GM21717 (cell line): ENCODE measurements at regions not wholly inside any gene's neighbourhood (a gene's known extent, or its start where the extent isn't known, plus 50 kb on each side); places are given as distances from the start of the nearest gene placed in this dataset.

Source experiments
- ATAC-seq: cut with Tn5 transposase; IDR thresholded peaks from one replicate; pipeline ENCODE4 v1.9.1; 2021; ENCODE audit warnings: mild to moderate bottlenecking, moderate library complexity; ENCODE audit not compliant: unreplicated experiment

DNA sequence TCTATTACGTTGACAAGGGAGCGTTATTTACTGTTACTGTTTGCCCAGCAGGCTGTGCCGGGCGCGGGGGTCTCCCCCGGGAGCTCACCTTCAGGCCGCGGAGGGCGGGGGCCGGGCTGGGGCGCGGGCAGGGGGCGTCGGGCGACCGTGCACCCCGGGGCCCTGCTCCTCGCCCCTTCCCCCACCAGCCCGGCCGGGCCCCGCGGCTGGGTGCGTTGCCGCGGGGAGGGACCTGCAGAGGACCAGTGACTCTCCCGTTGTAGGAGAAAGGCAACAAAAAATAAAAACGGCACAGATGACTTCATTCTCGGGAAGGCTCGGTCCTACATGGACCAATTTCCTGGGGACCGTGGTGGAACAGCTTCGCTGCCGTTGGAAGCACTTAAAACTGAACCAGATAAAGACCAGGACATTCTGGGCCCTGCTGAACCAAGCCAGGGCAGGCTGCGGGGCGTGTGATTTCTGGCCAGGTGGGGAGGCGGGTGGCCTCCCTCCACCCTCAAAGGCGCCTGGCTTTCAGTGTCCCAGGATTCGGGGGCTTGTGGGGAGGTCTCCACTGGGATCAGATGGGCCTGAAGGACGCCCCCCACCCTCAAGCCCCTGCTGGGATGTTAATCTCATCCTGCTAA, 57.4 kb downstream of the IGLL1 start:
- ATAC-seq = no peak

DNA sequence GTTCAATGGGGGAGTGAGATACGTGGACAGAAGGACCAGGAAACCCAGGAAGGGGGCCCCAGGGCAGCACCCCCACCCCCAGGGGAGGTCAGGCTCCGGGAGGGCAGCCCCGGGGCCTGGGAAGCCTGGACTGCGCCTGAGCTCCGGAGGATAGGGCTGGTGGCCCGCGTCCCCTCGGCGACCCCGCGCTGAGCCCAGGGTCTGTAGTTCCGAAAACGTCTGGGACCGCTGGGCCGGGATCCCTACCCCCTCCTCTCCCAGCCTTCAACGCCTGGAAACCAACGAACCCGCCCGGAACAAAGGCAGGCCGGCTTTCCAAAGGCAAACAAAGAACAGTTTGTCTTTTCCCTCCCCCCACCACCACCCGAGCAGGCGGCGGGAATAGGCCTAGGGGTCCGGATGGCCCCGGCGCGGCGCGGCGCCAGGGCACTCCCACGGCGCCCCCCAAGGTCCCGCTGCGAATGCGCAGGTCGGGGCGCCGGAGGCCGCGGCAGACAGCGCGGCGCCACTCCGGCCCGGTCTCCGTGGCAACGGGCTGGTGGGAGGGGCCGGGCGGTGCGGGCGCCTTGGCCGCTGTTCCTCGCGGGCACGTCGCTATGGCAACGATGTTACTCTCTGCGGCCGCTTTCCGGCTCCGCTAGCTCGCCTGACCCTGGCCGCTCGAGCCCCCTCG, 58.5 kb downstream of the IGLL1 start:
- ATAC-seq = peak; percentile 68

DNA sequence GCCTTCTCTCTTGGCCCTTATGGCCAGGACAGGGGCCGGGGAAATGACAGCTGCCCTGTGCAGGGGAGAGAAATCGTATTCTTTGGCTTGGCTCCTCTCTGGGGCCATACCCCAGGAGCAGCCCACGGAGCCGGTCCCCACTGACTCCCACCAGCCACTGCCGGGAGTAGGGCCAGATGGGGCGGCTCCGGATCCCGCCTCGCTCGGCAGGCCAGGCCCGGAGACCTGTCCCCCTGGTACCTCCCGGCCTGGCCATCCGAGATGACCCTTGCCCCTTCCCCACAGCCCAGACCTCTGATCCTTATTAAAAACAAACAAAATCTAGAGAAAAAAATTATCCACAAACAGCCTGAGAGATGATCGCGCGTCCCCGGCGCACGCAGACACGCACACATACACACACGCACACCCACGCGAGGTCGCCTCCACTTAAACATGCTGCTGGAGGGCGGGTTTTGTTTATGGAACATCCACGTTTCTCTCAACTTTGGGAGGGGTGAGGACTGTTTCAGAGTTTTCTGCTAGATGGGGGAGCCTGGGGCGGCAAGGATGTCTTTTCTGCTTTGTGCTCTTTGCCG, 59.1 kb downstream of the IGLL1 start:
- no peak for ATAC-seq

DNA sequence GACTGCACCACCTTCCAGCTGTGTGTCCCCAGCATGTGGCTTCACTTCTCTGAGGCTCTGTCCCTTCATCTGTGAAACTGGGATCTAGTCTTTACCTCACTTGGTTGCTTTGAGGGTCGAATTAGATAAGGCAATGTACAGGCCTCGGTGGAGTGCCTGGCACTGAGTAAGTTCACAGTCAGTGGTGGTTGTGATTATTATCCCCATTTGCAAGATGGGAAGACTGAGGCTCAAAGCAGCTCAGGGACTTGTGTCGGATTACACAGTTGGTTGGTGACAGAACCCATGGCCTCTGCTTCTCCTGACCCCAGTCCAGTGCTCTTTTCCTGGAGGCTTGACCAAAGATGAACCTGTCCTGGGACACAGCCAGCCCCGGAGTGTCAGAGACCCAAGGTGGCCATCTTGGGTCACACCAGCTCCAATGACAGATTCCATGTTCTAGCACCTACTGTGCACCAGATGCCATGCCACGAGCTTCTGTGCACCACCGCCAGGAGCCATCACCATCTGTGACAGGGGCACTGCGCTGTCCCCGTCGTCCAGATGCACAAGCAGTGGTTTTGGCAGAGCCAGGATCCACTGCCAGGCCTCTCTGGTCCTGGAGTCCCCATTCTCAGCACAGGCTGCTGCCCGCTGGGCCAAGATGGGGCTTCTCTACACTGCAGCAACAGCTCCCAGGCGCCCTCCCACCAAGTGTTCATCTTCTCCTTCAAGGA, 60.5 kb downstream of the IGLL1 start:
- ATAC-seq = no peak

DNA sequence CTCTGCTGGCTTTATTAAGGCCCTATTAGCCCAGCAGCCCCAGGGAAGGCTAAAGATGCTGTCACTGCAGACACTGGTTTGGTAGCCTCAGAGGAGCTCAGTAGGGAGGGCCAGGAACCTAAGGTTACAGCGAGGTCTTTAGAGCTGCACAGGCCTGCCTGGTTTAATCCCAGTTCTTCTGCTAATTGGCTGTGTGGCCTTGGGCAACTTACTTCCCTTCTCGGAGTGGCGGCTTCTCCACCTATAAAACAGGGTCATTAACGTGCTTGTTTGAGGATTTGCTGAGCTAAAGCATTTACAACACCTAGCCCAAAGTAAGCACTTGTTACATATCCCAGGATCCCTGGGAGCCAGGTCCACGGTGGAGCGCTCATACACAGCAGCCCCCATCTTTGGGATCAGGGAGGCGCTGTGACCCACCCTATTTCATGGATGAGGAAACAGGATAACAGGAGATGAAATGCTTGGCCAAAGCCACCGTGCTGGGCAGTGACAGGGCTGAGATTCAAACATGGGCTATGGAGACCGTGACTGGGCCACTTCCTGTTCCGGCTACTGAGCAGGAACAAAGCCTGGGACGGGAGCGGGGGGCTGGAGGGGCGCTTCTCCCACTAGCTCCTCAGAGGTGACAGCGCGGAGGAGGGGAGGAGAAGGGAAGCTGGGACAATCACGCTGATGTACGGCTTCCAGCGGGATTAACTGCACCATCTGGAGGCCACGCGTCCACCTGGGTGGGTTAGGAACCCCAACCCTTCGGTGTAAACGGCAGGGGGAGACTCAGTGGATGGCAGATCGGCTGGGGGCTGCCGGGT, 61.5 kb downstream of the IGLL1 start:
- no peak for ATAC-seq

DNA sequence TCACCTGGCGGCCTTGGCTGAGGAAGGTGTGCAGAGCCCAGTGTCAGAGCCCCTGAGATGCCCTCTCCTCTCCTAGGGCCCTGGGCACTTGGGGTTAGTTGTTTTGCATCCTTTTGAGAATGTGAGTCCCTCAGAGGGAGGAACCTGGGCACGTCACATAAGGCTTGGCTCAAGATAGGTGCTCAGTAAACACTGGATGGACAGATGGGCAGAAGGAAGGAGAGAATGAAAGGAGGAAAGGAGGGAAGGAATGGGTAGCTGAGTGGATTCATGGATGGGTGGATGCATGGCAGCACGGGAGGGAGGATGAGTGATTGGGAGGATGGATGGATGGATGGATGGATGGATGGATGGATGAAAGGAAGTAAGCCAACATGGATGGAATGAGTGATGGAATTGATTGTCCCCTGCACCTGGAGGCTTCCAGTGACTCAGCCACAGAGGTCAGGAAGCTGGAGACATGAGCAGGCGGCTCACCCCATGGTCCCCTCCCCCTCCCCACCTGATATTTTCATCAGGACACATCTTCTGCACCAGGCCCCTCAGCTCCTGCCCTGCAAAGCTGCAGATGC, 62.2 kb downstream of the IGLL1 start:
- no peak for ATAC-seq

DNA sequence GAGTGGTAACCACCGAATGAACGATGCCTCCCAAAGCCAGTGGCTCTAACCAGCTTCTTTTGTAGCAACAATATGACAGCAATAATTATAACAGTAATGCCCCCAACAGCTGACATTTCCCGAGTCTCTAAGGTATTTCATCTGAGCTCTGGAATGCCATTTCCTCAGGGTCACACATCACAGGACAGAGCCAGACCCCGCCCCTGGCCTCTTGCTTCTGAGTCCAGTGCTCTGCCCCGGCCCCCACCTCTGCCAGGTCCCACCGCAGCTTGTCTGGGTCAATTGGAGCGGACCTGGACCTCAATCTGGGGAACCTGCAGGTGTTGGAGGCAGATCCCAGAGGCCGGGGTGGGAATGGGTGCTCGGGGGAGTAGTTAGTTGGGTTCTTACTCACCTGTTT, 63.8 kb downstream of the IGLL1 start:
- no peak for ATAC-seq

DNA sequence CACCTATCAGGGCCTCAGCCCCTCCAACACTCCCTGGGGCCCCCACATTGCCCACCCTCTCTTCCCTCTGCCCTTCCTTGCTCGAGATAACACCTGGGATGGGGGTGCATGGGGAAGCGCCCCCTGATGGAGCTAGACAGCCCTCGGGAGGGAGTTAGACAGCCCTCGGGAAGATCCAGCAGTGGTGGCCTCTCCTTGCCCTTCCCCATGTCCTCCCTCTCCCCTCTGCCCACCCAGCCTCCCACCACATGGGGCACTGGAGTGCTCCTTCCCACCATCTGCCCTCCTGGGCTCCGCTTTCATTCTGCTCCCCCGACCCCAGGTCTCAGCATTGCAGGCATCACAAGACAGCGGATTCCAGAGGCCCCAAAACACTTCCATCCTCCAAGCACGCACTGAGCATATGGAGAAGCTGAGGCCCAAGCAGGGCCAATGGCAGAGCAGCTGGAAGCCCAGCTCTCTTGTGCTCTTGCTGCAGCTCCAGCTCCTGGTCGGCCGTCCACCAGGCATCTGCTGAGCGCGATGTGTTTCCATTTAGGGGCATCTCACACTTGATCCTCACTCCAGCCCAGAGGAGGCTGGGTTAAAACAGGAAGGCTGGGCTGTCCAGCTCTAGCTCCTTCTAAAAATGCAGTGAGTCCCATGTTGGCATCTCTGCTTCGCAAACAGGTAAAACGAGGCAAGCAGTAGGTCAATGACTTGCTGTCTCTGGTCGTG, 65.6 kb downstream of the IGLL1 start:
- no peak for ATAC-seq

DNA sequence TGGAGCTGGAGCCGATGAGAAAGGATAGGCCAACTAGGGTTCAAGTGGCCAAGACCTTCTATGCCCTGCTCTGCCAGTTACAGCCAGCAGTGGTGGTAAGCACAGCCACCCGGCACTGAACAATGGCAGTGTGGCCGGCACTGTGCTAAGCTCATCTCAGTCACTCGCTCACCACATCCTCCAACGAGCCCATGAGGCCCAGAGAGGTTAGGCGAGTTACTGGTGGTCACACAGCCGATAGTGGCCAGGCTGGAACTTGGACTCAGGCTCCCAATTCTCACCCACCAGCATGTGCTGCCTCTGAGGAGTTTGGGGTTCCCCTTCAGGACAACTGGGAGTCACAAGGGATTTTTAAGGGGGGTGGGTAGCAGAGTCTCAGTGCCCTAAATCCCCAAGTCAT, 66.4 kb downstream of the IGLL1 start:
- ATAC-seq = no peak

DNA sequence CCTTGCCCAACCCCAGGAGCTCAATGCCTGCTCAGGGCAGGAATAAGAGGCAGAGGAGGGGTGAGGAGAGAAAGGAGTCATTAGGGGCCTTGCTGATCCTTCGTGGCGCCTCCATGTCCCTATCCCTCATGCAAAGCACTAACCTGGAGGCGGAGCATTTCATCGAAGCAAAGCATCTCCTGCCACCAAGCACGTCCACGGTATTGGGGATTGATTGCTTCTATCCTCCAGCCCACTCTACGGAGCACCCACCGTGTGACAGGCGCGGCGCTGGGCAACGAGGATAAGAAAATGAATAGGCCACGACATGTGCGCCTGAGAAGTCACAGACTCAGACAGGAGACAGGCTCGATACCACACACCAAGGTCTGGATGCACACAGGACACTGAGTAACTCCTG, 67.0 kb downstream of the IGLL1 start:
- no peak for ATAC-seq

DNA sequence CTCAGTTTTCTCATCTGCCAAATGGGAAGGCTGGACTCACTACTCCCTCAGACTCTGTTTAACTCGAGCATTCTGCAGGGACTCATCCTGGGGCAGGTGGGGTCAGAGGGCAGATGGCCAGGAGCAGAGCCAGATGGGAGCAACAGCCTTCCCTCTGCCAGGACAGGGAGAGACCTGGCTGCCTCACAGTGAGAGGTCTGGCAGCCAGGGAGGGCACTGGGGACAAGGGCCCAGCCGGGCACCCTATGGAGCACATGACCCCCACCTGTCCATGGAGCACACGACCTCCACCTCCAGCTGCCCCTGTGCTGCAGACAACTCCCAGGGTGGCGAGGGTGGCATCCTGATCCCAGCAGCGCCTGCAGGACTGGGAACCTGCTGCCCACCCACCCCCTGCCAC, 67.4 kb downstream of the IGLL1 start:
- ATAC-seq = no peak

DNA sequence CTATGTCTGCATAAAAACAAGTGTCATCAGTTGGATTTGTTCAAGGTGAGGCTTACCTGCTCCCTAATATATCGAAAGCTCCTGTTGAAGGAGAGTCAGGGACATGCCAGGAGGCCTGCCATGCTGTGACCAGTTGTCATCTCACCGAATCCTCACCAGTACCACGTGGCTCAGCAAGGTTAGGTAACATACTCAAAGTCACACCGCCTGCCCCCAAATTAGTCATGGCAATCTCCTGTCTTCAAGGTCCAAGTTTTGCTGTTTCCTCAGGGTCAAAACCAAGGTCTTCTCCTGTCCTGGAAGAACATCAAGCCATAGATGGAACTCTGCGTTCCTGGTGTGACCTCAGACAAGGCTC, 67.8 kb downstream of the IGLL1 start:
- no peak for ATAC-seq

DNA sequence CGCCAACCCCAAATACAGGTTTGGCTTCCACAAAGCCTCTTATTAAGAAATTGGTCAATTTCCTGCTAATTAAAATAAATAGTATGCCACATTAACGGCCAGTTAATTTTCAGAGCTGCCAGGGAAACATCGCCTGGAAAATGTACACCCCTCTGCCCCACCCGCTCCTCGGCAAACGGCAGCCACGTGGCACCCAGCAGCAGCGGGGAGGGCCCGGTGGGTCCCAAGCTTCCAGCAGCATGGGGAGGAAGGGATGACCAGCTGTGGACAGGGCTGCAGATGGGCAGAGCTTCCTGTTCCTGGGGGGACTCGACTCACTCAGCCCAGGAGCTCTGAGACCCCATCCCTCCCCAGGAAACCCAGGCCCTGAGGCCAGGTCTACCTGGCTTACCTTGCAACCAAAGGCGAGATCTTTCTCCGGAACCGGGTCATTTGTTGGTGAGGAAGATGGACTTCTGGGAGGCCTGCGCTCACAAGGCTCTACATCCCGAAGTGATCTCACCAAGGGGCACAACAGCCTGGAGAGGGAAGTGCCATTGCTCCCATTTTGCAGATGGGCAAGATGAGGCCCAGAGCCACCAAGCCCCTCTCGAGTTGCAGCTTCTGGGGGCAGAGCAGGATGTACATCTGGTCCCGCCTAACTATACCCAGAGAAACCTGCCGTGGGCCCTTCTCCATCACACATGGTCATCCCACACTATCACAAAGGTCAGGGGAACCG, 68.3 kb downstream of the IGLL1 start:
- no peak for ATAC-seq

DNA sequence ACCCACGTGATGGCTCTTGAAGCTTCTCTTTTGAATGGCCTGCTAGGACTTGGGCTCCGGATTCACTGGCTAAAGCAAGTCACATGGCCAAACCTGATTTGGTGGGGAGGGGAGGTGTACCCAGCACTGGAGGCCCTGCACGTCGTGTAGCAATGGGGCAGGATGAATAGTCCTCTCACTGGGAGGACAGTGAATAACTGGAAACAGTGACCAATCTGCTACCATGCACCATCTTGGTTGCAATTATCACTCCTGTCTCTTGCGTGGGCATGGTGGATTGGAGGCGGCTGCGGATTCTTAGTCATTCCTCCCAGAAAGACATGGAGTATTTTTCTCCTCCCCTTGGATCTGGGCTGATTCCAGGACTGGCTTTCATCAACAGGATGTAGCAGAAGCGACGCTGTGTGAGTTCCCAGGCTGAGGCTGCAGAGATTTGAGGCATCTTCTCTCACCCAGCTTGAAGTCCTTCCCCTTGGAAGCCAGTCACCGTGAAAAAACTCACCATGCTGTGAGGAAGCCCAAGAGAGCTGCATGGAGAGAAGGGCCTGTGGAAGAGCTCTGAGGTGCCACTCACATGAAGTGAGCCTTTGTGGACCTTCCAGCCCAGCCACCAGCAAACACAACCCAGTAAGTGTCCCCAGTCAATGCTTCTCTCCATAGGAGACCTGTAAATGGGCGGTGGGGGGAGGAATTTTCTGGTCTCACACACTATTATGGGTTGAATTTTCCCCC, 70.4 kb downstream of the IGLL1 start:
- no peak for ATAC-seq

DNA sequence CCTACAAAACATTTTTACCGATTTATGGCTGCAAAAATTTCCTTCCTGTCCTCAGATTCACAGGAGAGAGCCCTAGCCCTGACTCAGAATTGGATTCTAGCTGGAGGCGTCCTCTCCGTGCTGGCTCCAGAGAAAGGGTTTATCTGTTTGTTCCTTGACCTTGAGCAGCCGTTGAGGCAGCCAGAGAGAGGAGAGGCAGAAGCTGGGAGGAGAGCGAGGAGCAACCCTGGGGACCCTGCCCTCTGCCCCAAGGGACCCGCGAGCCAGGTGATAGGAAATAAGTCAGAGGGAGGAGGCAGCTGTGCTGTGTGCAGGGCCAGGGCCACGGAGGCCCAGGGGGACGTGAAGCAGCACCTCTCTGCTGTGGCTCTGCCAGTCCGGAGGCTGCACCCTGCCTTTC, 75.6 kb downstream of the IGLL1 start:
- ATAC-seq = no peak

DNA sequence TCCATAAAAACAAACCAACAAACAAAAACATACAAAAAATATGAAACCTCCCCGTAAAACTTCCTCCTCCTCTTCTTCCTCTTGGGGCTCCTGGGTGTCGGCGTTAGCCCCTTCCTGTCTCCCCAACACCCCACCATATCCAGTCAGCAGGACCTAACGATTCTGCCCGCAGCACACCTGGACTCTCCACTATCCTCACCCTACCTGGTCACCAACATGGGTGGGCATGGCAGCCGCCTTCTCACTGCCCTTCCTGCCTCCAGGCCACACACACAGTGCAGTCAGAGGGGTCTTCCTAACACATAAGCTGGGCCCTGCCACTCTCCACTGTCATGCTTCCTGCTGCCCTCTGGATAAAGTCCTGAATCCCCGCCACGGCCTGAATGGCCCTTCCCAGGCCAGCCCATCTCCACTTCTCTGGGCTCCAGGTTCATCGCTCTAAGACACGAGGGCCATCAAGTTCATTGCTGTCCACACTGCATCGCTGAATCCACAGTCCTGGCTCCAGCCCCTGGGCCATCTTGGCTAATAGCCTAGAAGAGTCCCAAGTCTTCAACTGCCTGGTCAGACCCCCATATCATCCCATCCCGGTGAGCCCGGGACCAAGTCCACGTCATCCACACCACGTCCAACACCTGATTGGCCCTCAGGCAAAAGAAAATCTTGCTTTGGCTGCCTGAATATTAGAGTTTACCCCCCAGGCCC, 76.2 kb downstream of the IGLL1 start:
- no peak for ATAC-seq

DNA sequence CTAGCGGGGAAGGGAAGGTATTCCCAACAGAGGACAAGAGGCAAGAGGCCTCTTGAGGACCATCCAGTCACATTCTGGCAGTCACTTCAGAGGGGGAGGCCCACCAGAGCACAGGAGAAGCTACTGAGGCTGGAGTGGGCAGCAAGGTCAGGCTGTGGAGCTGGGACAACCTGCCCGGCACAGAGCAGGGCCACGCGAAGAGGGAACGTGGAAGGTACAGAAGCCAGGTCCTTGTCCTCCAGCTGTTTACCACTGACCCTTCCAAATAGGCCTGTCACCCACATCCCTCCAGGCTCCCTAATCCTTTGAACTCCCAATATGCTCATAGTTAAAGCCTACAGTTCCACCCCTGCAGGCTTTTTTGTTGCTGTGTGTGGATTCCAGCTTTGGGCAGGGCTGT, 76.9 kb downstream of the IGLL1 start:
- ATAC-seq = no peak

DNA sequence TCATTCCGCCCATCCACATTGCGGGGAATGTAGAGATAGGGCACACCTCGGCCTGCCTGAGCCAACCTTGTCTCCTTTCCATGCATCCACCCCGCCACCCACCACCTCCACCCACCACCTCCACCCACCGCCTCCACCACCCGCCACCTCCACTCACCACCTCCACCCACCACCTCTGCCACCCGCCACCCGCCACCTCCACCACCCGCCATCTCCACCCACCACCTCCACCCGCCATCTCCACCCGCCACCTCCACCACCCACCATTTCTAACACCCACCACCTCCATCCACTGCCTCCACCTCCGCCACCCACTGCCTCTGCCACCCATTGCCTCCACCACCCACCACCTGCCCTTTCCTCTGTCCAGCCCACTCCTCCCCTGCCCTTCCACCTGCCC, 78.4 kb downstream of the IGLL1 start:
- no peak for ATAC-seq
